Suprapubic skin (tissue), 3 donors: ENCODE measurements at regions not wholly inside any gene's neighbourhood (a gene's known extent, or its start where the extent isn't known, plus 50 kb on each side); places are given as distances from the start of the nearest gene placed in this dataset.

Experiments
- CTCF ChIP-seq, 2 donors: fragments of 200-600 bp in 1 of 2; fragments of 450-650 bp in 1 of 2; sonication (generic) in 1 of 2; IDR thresholded peaks; one replicate each; pipeline ENCODE4 v1.5.1; 2016 to 2019; ENCODE audit warnings: antibody characterized with exemption in 2 of 2, mild to moderate bottlenecking in 1 of 2, moderate library complexity in 1 of 2
- POLR2AphosphoS5 ChIP-seq, 3 donors: sonication (generic); formaldehyde crosslinking; IDR thresholded peaks; one replicate each; pipeline ENCODE4 v1.6.1; 2017; ENCODE audit warnings: antibody characterized with exemption in 3 of 3

GRCh38 chr13:70630247-70630646 is 522.0 kb upstream of the KLHL1 start:
- TF ChIP-seq CTCF (IDR thresholded peaks at IDR 0.05) (no peak), POLR2AphosphoS5 (IDR thresholded peaks at IDR 0.05) (no peak)
